ENCODE measurements at regions not wholly inside any gene's neighbourhood (a gene's known extent, or its start where the extent isn't known, plus 50 kb on each side); places are given as distances from the start of the nearest gene placed in this dataset.

- H3K4ac ChIP-seq (replicated peaks; ENCODE audit: insufficient read length, low read depth, low read length), result no peak overlapping the region
- no peaks in the 10 kb centered on the region for H3K4me1 ChIP-seq (replicated peaks in 1 of 4; ENCODE audit: control insufficient read depth in 3 of 4, insufficient read depth in 4 of 4, low read length in 3 of 4)
- POLR2A ChIA-PET (ENCODE audit: partially characterized antibody), result no interaction called here
- H3K23me2 ChIP-seq (ENCODE audit: low read depth, low read length), result no peaks in the 10 kb centered on the region
- no peak overlapping the region for H3K18ac ChIP-seq (ENCODE audit: extremely low read depth, low read length)
- H2AFZ ChIP-seq (ENCODE audit: low read length), result no peak overlapping the region
- no peaks in the 10 kb centered on the region for H3K9me3 ChIP-seq (ENCODE audit: insufficient read depth in 2 of 2, low read depth in 1 of 2, low read length in 1 of 2)
- no peak overlapping the region for H4K91ac ChIP-seq (replicated peaks; ENCODE audit: insufficient read length, low read length)
- H3K79me1 ChIP-seq (ENCODE audit: low read depth, low read length), result no peaks in the 10 kb centered on the region
- no peak for DNase-seq (ENCODE audit: low read depth in 1 of 2, low spot score in 2 of 2)
- H3K27me3 ChIP-seq (replicated peaks in 1 of 4; ENCODE audit: control insufficient read depth in 3 of 4, extremely low read depth in 1 of 4, insufficient read depth in 3 of 4, low read length in 3 of 4), result no peaks in the 10 kb centered on the region
- no peaks in the 10 kb centered on the region for H4K20me1 ChIP-seq (replicated peaks in 1 of 2; ENCODE audit: control insufficient read depth in 1 of 2, insufficient read depth in 2 of 2, low read length in 2 of 2)
- no peak overlapping the region for H3K4me3 ChIP-seq (ENCODE audit: extremely low read depth in 1 of 4, insufficient read depth in 2 of 4, low read depth in 3 of 4, low read length in 4 of 4)
- no peak overlapping the region for H2BK5ac ChIP-seq (ENCODE audit: low read depth, low read length)
- H3K4me2 ChIP-seq (ENCODE audit: insufficient read depth in 1 of 2, low read depth in 2 of 2, low read length in 2 of 2), result no peak overlapping the region
- no peak overlapping the region for H3K14ac ChIP-seq (ENCODE audit: insufficient read length)
- no peaks in the 10 kb centered on the region for H3K79me2 ChIP-seq (ENCODE audit: control insufficient read depth in 1 of 2, insufficient read depth in 2 of 2, low read length in 2 of 2)
- no peak overlapping the region for H2BK20ac ChIP-seq (ENCODE audit: low read length)
- no peak overlapping the region for H3K27ac ChIP-seq (ENCODE audit: low read depth, low read length)
- WGBS, 2 experiments (ENCODE audit: extremely low coverage in 1 of 2, insufficient coverage in 1 of 2, insufficient read length in 1 of 2, insufficient replicate concordance in 2 of 2, low coverage in 1 of 2, low lambda C conversion rate in 2 of 2, missing lambda C conversion rate in 1 of 2), result 91% methylated on average over 4 of the region's 4 CpGs; no CpG with 5 or more reads in 1 of the 2 experiments
- H4K5ac ChIP-seq (ENCODE audit: insufficient read length, low read depth, low read length), result no peak overlapping the region
- H3K9ac ChIP-seq (replicated peaks in 1 of 4; ENCODE audit: extremely low read depth in 1 of 4, low read depth in 3 of 4, low read length in 3 of 4), result no peak overlapping the region
- no peaks in the 10 kb centered on the region; a peak in 1 of 8 replicates for H3K36me3 ChIP-seq (ENCODE audit: control insufficient read depth in 2 of 4, insufficient read depth in 4 of 4, low read length in 3 of 4)
- no peak overlapping the region for H3K56ac ChIP-seq (replicated peaks; ENCODE audit: insufficient read length, low read depth, low read length)
- H2BK15ac ChIP-seq (ENCODE audit: low read length), result no peak overlapping the region
- no peak overlapping the region for H2BK12ac ChIP-seq (ENCODE audit: low read depth, low read length)
- no peak overlapping the region for H2BK120ac ChIP-seq (replicated peaks; ENCODE audit: low read depth, low read length)
- no peak overlapping the region for H4K8ac ChIP-seq (ENCODE audit: extremely low read depth, insufficient read depth, low read length)
- FAIRE-seq, result no peak
- H2AK5ac ChIP-seq (ENCODE audit: low read depth, low read length), result no peak overlapping the region
- CTCF ChIA-PET (ENCODE audit: partially characterized antibody), result interaction anchor here (1.2 to 3.4 kb wide), 5 partner anchors 9 to 263 kb away, joined by 3 to 12 read pairs (median 4); no protein-coding TSS in a partner anchor
- no peak overlapping the region for H3K23ac ChIP-seq (ENCODE audit: insufficient read length)
- TF ChIP-seq CTCF (IDR thresholded peaks at IDR 0.05; ENCODE audit: control extremely low read depth in 1 of 3, insufficient read depth in 1 of 3, low read depth in 1 of 3, low read length in 3 of 3) (no peak), SP2 (IDR thresholded peaks at IDR 0.05; ENCODE audit: low read length) (no peak), FOSL1 (IDR thresholded peaks at IDR 0.05; ENCODE audit: insufficient read depth, low read depth, low read length) (no peak), MAX (IDR thresholded peaks at IDR 0.05) (no peak), RAD21 (IDR thresholded peaks at IDR 0.05 in 1 of 2, conservative IDR thresholded peaks at IDR 0.05 in 1 of 2; ENCODE audit: low read depth in 2 of 2, low read length in 2 of 2) (no peak), E2F6 (IDR thresholded peaks at IDR 0.05) (no peak), TAF7 (optimal IDR thresholded peaks at IDR 0.05; ENCODE audit: borderline replicate concordance, low read depth, low read length) (no peak), SIN3A (conservative IDR thresholded peaks at IDR 0.05 in 1 of 2, IDR thresholded peaks at IDR 0.05 in 1 of 2; ENCODE audit: low read depth in 1 of 2, low read length in 2 of 2) (no peak), JUN (IDR thresholded peaks at IDR 0.05; ENCODE audit: low read depth, low read length) (no peak), RXRA (IDR thresholded peaks at IDR 0.05; ENCODE audit: insufficient read depth, low read depth, low read length) (no peak)
These were observed 234.3 kb upstream of the IGFBP3 start for GRCh38 chr7:46155367-46155766.

Data from H1 (cell line).